Upper lobe of left lung (tissue), 6 donors: ENCODE measurements at regions not wholly inside any gene's neighbourhood (a gene's known extent, or its start where the extent isn't known, plus 50 kb on each side); places are given as distances from the start of the nearest gene placed in this dataset.

Source experiments
- ATAC-seq, 2 donors: fragments of 200-7000 bp; cut with Tn5 transposase; one replicate each; pipeline ENCODE4 v1.9.1; 2022; ENCODE audit warnings: mild to moderate bottlenecking in 2 of 2, moderate library complexity in 2 of 2; ENCODE audit not compliant: low FRiP score in 2 of 2
- DNase-seq, 2 donors: peaks; one replicate each; pipeline ENCODE4 v3.0.0-alpha.2; 2019 to 2020
- H3K27ac ChIP-seq, 4 donors: fragments of 200-600 bp; sonication (generic); one replicate each; pipeline ENCODE4 v1.5.1; 2016 to 2019
- H3K27me3 ChIP-seq, 4 donors: fragments of 200-600 bp; sonication (generic); one replicate each; pipeline ENCODE4 v1.5.1; 2017 to 2019
- H3K36me3 ChIP-seq, 4 donors: fragments of 200-600 bp; sonication (generic); one replicate each; pipeline ENCODE4 v1.5.1; 2016 to 2019
- H3K4me1 ChIP-seq, 4 donors: fragments of 200-600 bp; sonication (generic); one replicate each; pipeline ENCODE4 v1.5.1; 2018 to 2019
- H3K4me3 ChIP-seq, 4 donors: fragments of 200-600 bp; sonication (generic); one replicate each; pipeline ENCODE4 v1.5.1; 2017 to 2019; ENCODE audit warnings: mild to moderate bottlenecking in 2 of 4, moderate library complexity in 1 of 4
- H3K9me3 ChIP-seq, 4 donors: fragments of 200-600 bp; sonication (generic); one replicate each; pipeline ENCODE4 v1.5.1; 2018 to 2019
- CTCF ChIP-seq, 6 experiments: fragments of 450-650 bp in 4 of 6; fragments of 200-600 bp in 2 of 6; sonication (generic) in 2 of 6; IDR thresholded peaks; one replicate each; pipeline ENCODE4 v1.5.1; 2016 to 2019; ENCODE audit warnings: antibody characterized with exemption in 6 of 6
- EP300 ChIP-seq, 4 donors: sonication (generic); formaldehyde crosslinking; IDR thresholded peaks; one replicate each; pipeline ENCODE4 v1.5.1; 2017; ENCODE audit warnings: antibody characterized with exemption in 4 of 4, control low read depth in 2 of 4
- POLR2A ChIP-seq, 4 donors: fragments of 450-650 bp; IDR thresholded peaks; one replicate each; pipeline ENCODE4 v1.5.1; 2016 to 2017; ENCODE audit warnings: antibody characterized with exemption in 4 of 4, mild to moderate bottlenecking in 2 of 4
- POLR2AphosphoS5 ChIP-seq, 2 donors: sonication (generic); formaldehyde crosslinking; IDR thresholded peaks; one replicate each; pipeline ENCODE4 v1.5.1; 2017; ENCODE audit warnings: antibody characterized with exemption in 2 of 2
- WGBS, 2 donors: methylation state at CpG; one replicate each; pipeline ENCODE4 v1.1.5; 2017 to 2018; 5-methylcytosine and 5-hydroxymethylcytosine counted together
- donor health status: DM: no; HTN: no; CAD: no; lungs with moderate emphysema.
- donor health status: DM: no; HTN: yes; CAD: no; lungs with severe emphysema.

GRCh38 chr2:123495241-123495640, 529.8 kb upstream of the CNTNAP5 start:
- no peak for TF ChIP-seq POLR2AphosphoS5 (IDR thresholded peaks at IDR 0.05)
- no peak for TF ChIP-seq EP300 (IDR thresholded peaks at IDR 0.05)
- TF ChIP-seq CTCF (IDR thresholded peaks at IDR 0.05), result no peak
- TF ChIP-seq POLR2A (IDR thresholded peaks at IDR 0.05), result no peak
- Histone ChIP-seq H3K27ac (no peak overlapping the region), H3K9me3 (no peaks in the 10 kb centered on the region), H3K27me3 (no peaks in the 10 kb centered on the region), H3K4me1 (no peaks in the 10 kb centered on the region), H3K4me3 (no peak overlapping the region), H3K36me3 (no peaks in the 10 kb centered on the region)
- DNase-seq (no peak), ATAC-seq (no peak)
- WGBS, 2 donors, result 88 to 98% methylated on average over 3 of the region's 3 CpGs

- 69 to 82% methylated on average over 1 of the region's 1 CpG for WGBS, 2 donors
- no peak for ATAC-seq
These were observed 524.7 kb upstream of the CNTNAP5 start for GRCh38 chr2:123500346-123500745.

DNA sequence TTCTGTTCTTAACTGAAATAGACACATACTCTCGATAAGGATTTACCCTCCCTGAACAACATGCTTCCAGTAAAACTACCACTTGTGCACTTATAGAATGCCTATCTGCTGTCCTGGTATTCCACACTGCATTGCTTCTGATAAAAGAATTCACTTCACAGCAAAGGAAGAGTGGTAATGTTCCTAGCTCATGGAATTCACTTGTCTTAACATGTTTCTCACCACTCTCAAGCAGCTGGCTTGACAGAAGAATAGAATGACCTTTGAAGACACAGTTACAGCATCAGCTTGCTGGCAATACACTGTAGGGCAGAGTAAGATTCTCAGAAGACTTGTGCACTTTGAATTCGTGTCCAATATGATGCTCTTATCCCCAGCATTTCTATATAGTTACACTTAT, 524.1 kb upstream of the CNTNAP5 start:
- no peak for DNase-seq
- WGBS, 2 donors, result 77 to 84% methylated on average over 2 of the region's 2 CpGs
- Histone ChIP-seq H3K36me3 (no peaks in the 10 kb centered on the region), H3K27ac (no peak overlapping the region), H3K27me3 (no peaks in the 10 kb centered on the region), H3K9me3 (no peaks in the 10 kb centered on the region), H3K4me1 (no peaks in the 10 kb centered on the region), H3K4me3 (no peak overlapping the region)
- no peak for ATAC-seq
- TF ChIP-seq CTCF (IDR thresholded peaks at IDR 0.05) (no peak), EP300 (IDR thresholded peaks at IDR 0.05) (no peak), POLR2AphosphoS5 (IDR thresholded peaks at IDR 0.05) (no peak), POLR2A (IDR thresholded peaks at IDR 0.05) (no peak)

More at GRCh38 chr2:123500346-123500745, 524.7 kb upstream of the CNTNAP5 start:
- H3K4me1 ChIP-seq, result no peaks in the 10 kb centered on the region
- H3K27me3 ChIP-seq, result no peaks in the 10 kb centered on the region
- DNase-seq, result no peak
- no peak for TF ChIP-seq POLR2AphosphoS5 (IDR thresholded peaks at IDR 0.05)
- no peak overlapping the region for H3K27ac ChIP-seq
- H3K36me3 ChIP-seq, result no peaks in the 10 kb centered on the region
- no peak overlapping the region for H3K4me3 ChIP-seq
- H3K9me3 ChIP-seq, result no peaks in the 10 kb centered on the region

DNA sequence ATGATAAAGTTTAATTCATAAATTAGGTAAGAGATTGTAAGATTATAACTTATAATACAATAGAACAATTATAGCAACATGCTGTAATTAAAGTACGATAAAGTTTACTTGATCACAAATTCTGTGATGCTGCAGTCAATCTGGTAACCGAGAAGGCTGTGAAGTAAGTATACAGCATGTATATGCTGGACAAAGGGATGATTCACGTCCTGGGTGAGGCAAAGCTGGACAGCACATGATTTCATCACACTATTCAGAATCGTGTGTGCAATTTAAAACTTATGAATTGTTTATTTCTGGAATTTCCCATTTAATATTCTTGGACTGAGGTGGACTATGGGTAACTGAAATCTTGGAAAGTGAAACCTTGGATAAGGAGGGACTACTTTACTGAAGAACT, 522.2 kb upstream of the CNTNAP5 start:
- 57 to 71% methylated on average over 4 of the region's 4 CpGs for WGBS, 2 donors
- no peak overlapping the region for H3K4me3 ChIP-seq
- H3K4me1 ChIP-seq, result no peaks in the 10 kb centered on the region
- ATAC-seq, result peak in 1 of 2 donors; percentile 44
- TF ChIP-seq CTCF (IDR thresholded peaks at IDR 0.05) (no peak), POLR2AphosphoS5 (IDR thresholded peaks at IDR 0.05) (no peak), EP300 (IDR thresholded peaks at IDR 0.05) (no peak)
- H3K36me3 ChIP-seq, result no peaks in the 10 kb centered on the region
- H3K27ac ChIP-seq, result no peak overlapping the region
- H3K27me3 ChIP-seq, result no peaks in the 10 kb centered on the region
- H3K9me3 ChIP-seq, result no peaks in the 10 kb centered on the region
- no peak for DNase-seq

GRCh38 chr2:123512547-123512946, 512.5 kb upstream of the CNTNAP5 start:
- Histone ChIP-seq H3K9me3 (no peaks in the 10 kb centered on the region), H3K36me3 (no peaks in the 10 kb centered on the region), H3K4me3 (no peak overlapping the region), H3K27ac (no peak overlapping the region), H3K4me1 (no peaks in the 10 kb centered on the region), H3K27me3 (no peaks in the 10 kb centered on the region)
- ATAC-seq, result no peak
- TF ChIP-seq CTCF (IDR thresholded peaks at IDR 0.05) (no peak), POLR2AphosphoS5 (IDR thresholded peaks at IDR 0.05) (no peak), EP300 (IDR thresholded peaks at IDR 0.05) (no peak), POLR2A (IDR thresholded peaks at IDR 0.05) (no peak)
- WGBS, 2 donors, result 80 to 84% methylated on average over 7 of the region's 7 CpGs
- DNase-seq, result no peak
